CD4-positive, alpha-beta T cell treated with Interleukin-4 for 1 hour (primary cell): ENCODE measurements at regions not wholly inside any gene's neighbourhood (a gene's known extent, or its start where the extent isn't known, plus 50 kb on each side); places are given as distances from the start of the nearest gene placed in this dataset.
"Not testable (repeated sequence)": the region's sequence is repeated elsewhere in the genome, so short reads cannot be mapped to it uniquely, and the experiment has no call there.

Source experiments
- DNase-seq, 2 donors: peaks; one replicate each; pipeline ENCODE4 v3.0.0-alpha.2; 2020 to 2022

- no peak for DNase-seq
Observed at GRCh38 chr1:222865718-222866117, 50.9 kb downstream of the DISP1 start.

- no peak for DNase-seq
Observed at GRCh38 chr1:222867316-222867715, 52.5 kb downstream of the DISP1 start.

GRCh38 chr1:222876182-222876581, 61.3 kb downstream of the DISP1 start:
- no peak for DNase-seq

GRCh38 chr1:222877854-222878253, 63.0 kb downstream of the DISP1 start:
- no peak for DNase-seq

GRCh38 chr1:222880587-222880986, 65.7 kb downstream of the DISP1 start:
- no peak for DNase-seq

- no peak for DNase-seq
Observed at GRCh38 chr1:222886194-222886854, 71.5 kb downstream of the DISP1 start.

- no peak for DNase-seq
Observed at GRCh38 chr1:222886878-222887351, 72.1 kb downstream of the DISP1 start.

GRCh38 chr1:222889440-222889839, 74.6 kb downstream of the DISP1 start:
- no peak for DNase-seq

- DNase-seq, result no peak
Observed at GRCh38 chr1:222890716-222891115, 75.9 kb downstream of the DISP1 start.

- no peak for DNase-seq
Observed at GRCh38 chr1:222891578-222891977, 76.7 kb downstream of the DISP1 start.

- no peak for DNase-seq
Observed at GRCh38 chr1:222892137-222892769, 77.4 kb downstream of the DISP1 start.

GRCh38 chr1:222893255-222893654, 78.4 kb downstream of the DISP1 start:
- no peak for DNase-seq

GRCh38 chr1:222894331-222894730, 79.5 kb downstream of the DISP1 start:
- DNase-seq, result no peak

- DNase-seq, result no peak
Observed at GRCh38 chr1:222896630-222897526, 82.0 kb downstream of the DISP1 start.

GRCh38 chr1:222897527-222898190, 82.8 kb downstream of the DISP1 start:
- DNase-seq, result peak in 1 of 2 donors; percentile 3

GRCh38 chr1:222898191-222898527, 83.3 kb downstream of the DISP1 start:
- DNase-seq, result peak in 1 of 2 donors; percentile 4

- no peak for DNase-seq
Observed at GRCh38 chr1:222899471-222899870, 84.6 kb downstream of the DISP1 start.

- no peak for DNase-seq
Observed at GRCh38 chr1:222904451-222904850, 89.6 kb downstream of the DISP1 start.

GRCh38 chr1:222905151-222905550, 90.3 kb downstream of the DISP1 start:
- no peak for DNase-seq

- DNase-seq, result not testable (repeated sequence)
Observed at GRCh38 chr1:222906271-222906739, 91.5 kb downstream of the DISP1 start.

- no peak for DNase-seq
Observed at GRCh38 chr1:222909586-222909985, 94.7 kb downstream of the DISP1 start.

GRCh38 chr1:222910699-222911098, 95.9 kb downstream of the DISP1 start:
- no peak for DNase-seq

GRCh38 chr1:222911866-222912265, 97.0 kb downstream of the DISP1 start:
- DNase-seq, result no peak
